Parathyroid adenoma (tissue), 2 donors: ENCODE measurements at regions not wholly inside any gene's neighbourhood (a gene's known extent, or its start where the extent isn't known, plus 50 kb on each side); places are given as distances from the start of the nearest gene placed in this dataset.

Experiments used
- H2AFZ ChIP-seq: fragments of 300-600 bp; sonication (generic); one replicate; pipeline ENCODE4 v1.7.0; 2017; ENCODE audit warnings: antibody characterized with exemption, mild to moderate bottlenecking
- H3K27ac ChIP-seq: fragments of 300-600 bp; sonication (generic); one replicate; pipeline ENCODE4 v1.7.0; 2017
- H3K27me3 ChIP-seq: fragments of 300-600 bp; sonication (generic); one replicate; pipeline ENCODE4 v1.7.0; 2017; ENCODE audit warnings: low read length; ENCODE audit not compliant: control insufficient read depth, insufficient read depth
- H3K36me3 ChIP-seq: fragments of 300-600 bp; sonication (generic); one replicate; pipeline ENCODE4 v1.7.0; 2017; ENCODE audit warnings: low read length; ENCODE audit not compliant: control insufficient read depth, insufficient read depth
- H3K4me1 ChIP-seq: fragments of 300-600 bp; sonication (generic); one replicate; pipeline ENCODE4 v1.7.0; 2017; ENCODE audit warnings: control low read depth
- H3K4me2 ChIP-seq: fragments of 300-600 bp; sonication (generic); one replicate; pipeline ENCODE4 v1.7.0; 2017; ENCODE audit warnings: low read length
- H3K4me3 ChIP-seq: fragments of 300-600 bp; sonication (generic); one replicate; pipeline ENCODE4 v1.7.0; 2017; ENCODE audit warnings: low read depth, low read length
- H3K79me2 ChIP-seq: fragments of 300-600 bp; sonication (generic); one replicate; pipeline ENCODE4 v1.7.0; 2017; ENCODE audit warnings: control low read depth
- H3K9ac ChIP-seq: fragments of 300-600 bp; sonication (generic); one replicate; pipeline ENCODE4 v1.7.0; 2017; ENCODE audit warnings: mild to moderate bottlenecking
- H3K9me3 ChIP-seq: fragments of 300-600 bp; sonication (generic); one replicate; pipeline ENCODE4 v1.7.0; 2017; ENCODE audit warnings: low read length; ENCODE audit not compliant: control insufficient read depth
- TF ChIP-seq, protein P1 (sequence below): fragments of 300-600 bp; sonication (generic); IDR thresholded peaks from one replicate; pipeline ENCODE4 v1.7.0; 2017; ENCODE audit warnings: antibody characterized with exemption, mild to moderate bottlenecking
- donor health status: primary hyperparathyroidism.

DNA sequence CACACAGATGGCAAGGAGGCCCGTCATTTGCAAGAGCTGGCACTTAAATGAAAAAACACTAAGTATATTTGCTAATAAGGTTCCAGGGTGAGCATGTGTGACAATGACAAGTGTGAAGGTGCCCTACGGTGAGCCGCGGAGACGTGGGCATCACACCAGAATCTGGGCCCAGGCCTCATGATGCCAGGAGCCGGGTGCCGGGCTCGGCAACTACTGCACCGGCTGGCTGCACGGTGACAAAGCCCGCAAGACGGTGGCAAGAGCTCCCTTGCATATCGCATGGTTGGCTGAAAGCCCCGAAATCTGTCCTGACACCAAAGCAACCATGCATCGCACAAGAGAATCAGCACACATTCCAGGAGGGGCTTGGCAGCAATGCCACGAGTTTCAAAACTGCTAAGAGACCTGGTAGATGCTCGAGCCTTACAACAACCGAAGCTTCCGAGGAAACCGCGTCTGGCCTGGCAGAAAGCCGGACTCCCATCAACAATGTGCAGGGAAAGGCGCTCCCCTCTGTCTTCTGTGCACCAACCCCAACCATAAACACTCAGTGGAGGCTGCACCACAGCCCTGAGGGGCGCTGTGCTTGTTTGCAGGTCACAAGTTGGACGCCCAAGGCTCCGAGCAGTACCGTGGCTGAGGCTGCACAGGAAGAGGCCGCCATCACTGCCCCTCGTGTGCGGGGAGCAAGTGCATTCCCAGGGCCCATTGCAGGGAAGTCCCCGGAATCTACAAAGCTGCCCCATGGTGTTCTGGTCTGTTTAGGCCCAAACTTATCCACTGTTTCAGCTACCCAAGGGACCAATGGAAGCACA lies 339.7 kb downstream of the CTTN start:
- no peaks in the 10 kb centered on the region for H3K9me3 ChIP-seq
- no peak overlapping the region for H3K4me3 ChIP-seq
- no peak overlapping the region for H3K27ac ChIP-seq
- H3K4me2 ChIP-seq, result no peak overlapping the region
- H3K79me2 ChIP-seq, result no peaks in the 10 kb centered on the region
- H3K9ac ChIP-seq, result no peak overlapping the region
- TF ChIP-seq, protein P1, sequence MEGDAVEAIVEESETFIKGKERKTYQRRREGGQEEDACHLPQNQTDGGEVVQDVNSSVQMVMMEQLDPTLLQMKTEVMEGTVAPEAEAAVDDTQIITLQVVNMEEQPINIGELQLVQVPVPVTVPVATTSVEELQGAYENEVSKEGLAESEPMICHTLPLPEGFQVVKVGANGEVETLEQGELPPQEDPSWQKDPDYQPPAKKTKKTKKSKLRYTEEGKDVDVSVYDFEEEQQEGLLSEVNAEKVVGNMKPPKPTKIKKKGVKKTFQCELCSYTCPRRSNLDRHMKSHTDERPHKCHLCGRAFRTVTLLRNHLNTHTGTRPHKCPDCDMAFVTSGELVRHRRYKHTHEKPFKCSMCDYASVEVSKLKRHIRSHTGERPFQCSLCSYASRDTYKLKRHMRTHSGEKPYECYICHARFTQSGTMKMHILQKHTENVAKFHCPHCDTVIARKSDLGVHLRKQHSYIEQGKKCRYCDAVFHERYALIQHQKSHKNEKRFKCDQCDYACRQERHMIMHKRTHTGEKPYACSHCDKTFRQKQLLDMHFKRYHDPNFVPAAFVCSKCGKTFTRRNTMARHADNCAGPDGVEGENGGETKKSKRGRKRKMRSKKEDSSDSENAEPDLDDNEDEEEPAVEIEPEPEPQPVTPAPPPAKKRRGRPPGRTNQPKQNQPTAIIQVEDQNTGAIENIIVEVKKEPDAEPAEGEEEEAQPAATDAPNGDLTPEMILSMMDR, result no peak
- no peaks in the 10 kb centered on the region for H3K4me1 ChIP-seq
- no peaks in the 10 kb centered on the region for H3K27me3 ChIP-seq
- no peak overlapping the region for H2AFZ ChIP-seq
- H3K36me3 ChIP-seq, result no peaks in the 10 kb centered on the region

- TF ChIP-seq, protein P1, result no peak
- H3K9ac ChIP-seq, result no peak overlapping the region
- no peak overlapping the region for H3K4me2 ChIP-seq
- H3K4me3 ChIP-seq, result no peak overlapping the region
- no peak overlapping the region for H3K27ac ChIP-seq
- no peaks in the 10 kb centered on the region for H3K9me3 ChIP-seq
- no peak overlapping the region for H2AFZ ChIP-seq
- no peaks in the 10 kb centered on the region for H3K4me1 ChIP-seq
- no peaks in the 10 kb centered on the region for H3K36me3 ChIP-seq
- no peaks in the 10 kb centered on the region for H3K27me3 ChIP-seq
- H3K79me2 ChIP-seq, result no peaks in the 10 kb centered on the region
Measured at GRCh38 chr11:70738661-70739060, 340.3 kb downstream of the CTTN start.

GRCh38 chr11:70739091-70739490 lies 340.8 kb downstream of the CTTN start:
- Histone ChIP-seq H3K36me3 (no peaks in the 10 kb centered on the region), H3K9me3 (no peaks in the 10 kb centered on the region), H3K27me3 (no peaks in the 10 kb centered on the region), H3K4me3 (no peak overlapping the region), H3K9ac (no peak overlapping the region), H3K79me2 (no peaks in the 10 kb centered on the region), H3K4me1 (no peaks in the 10 kb centered on the region), H3K4me2 (no peak overlapping the region), H2AFZ (no peak overlapping the region), H3K27ac (no peak overlapping the region)
- TF ChIP-seq, protein P1, result no peak

GRCh38 chr11:70739811-70740487 lies 341.6 kb downstream of the CTTN start:
- TF ChIP-seq, protein P1, result no peak
- no peaks in the 10 kb centered on the region for H3K79me2 ChIP-seq
- H2AFZ ChIP-seq, result no peak overlapping the region
- no peak overlapping the region for H3K4me2 ChIP-seq
- no peak overlapping the region for H3K27ac ChIP-seq
- no peaks in the 10 kb centered on the region for H3K36me3 ChIP-seq
- no peaks in the 10 kb centered on the region for H3K27me3 ChIP-seq
- H3K9me3 ChIP-seq, result no peaks in the 10 kb centered on the region
- H3K9ac ChIP-seq, result no peak overlapping the region
- no peaks in the 10 kb centered on the region for H3K4me1 ChIP-seq
- H3K4me3 ChIP-seq, result no peak overlapping the region
